Neural progenitor cell (in vitro differentiated cells): ENCODE measurements at regions not wholly inside any gene's neighbourhood (a gene's known extent, or its start where the extent isn't known, plus 50 kb on each side); places are given as distances from the start of the nearest gene placed in this dataset.
"Not testable (repeated sequence)": the region's sequence is repeated elsewhere in the genome, so short reads cannot be mapped to it uniquely, and the experiment has no call there.

Source experiments
- CTCF ChIP-seq: fragments of 200-600 bp; sonication (generic); IDR thresholded peaks from 2 replicates; pipeline ENCODE4 v1.5.1; 2017; ENCODE audit warnings: antibody characterized with exemption, mild to moderate bottlenecking
- EZH2 ChIP-seq: fragments of 200-600 bp; sonication (generic); IDR thresholded peaks from 2 replicates; pipeline ENCODE4 v1.6.1; 2017; ENCODE audit warnings: antibody characterized with exemption, mild to moderate bottlenecking, moderate library complexity

- not testable (repeated sequence) for TF ChIP-seq CTCF, EZH2
Measured at GRCh38 chr1:221262677-221263076, 383.4 kb downstream of the HLX start.
